ENCODE measurements at regions not wholly inside any gene's neighbourhood (a gene's known extent, or its start where the extent isn't known, plus 50 kb on each side); places are given as distances from the start of the nearest gene placed in this dataset.

GRCh38 chr1:84755216-84755615 is 65.0 kb upstream of the SSX2IP start (continued):
- no peak for TF ChIP-seq USF1 (CRISPR knock-in tag; IDR thresholded peaks at IDR 0.05)
- TF ChIP-seq NFYB (CRISPR knock-in tag; conservative IDR thresholded peaks at IDR 0.05; ENCODE audit: low read depth) = no peak
- TF ChIP-seq ZNF219 (CRISPR knock-in tag; IDR thresholded peaks at IDR 0.05; ENCODE audit: borderline replicate concordance) = no peak
- TF ChIP-seq ZNF532 (CRISPR knock-in tag; IDR thresholded peaks at IDR 0.05; ENCODE audit: borderline replicate concordance) = no peak
- TF ChIP-seq MYBL2 (CRISPR knock-in tag; IDR thresholded peaks at IDR 0.05) = no peak
- no peak for TF ChIP-seq ZMAT4 (CRISPR knock-in tag; IDR thresholded peaks at IDR 0.05)
- TF ChIP-seq ZNF121 (CRISPR knock-in tag; IDR thresholded peaks at IDR 0.05) = no peak
- TF ChIP-seq E2F4 (CRISPR knock-in tag; IDR thresholded peaks at IDR 0.05; ENCODE audit: borderline replicate concordance, low read depth) = no peak
- no peak for TF ChIP-seq TEAD4 (CRISPR knock-in tag; IDR thresholded peaks at IDR 0.05)

GRCh38 chr1:84754386-84754703 is 64.1 kb upstream of the SSX2IP start:
- Mint-ChIP-seq H3K27me3 (ENCODE audit: low read depth) (no peaks in the 10 kb centered on the region), H3K36me3 (no peaks in the 10 kb centered on the region), H3K4me1 (peaks cover 63% of the 10 kb centered on the region), H3K9me3 (no peaks in the 10 kb centered on the region), H3K4me3 (no peak overlapping the region), H3K27ac (no peak overlapping the region)
- ATAC-seq (no peak), DNase-seq (ENCODE audit: low spot score) (no peak)
- CTCF ChIA-PET = interaction anchor here (1.1 to 2.5 kb wide), 9 partner anchors 14 to 312 kb away, joined by 3 to 15 read pairs (median 11); no protein-coding TSS in a partner anchor
- POLR2A ChIA-PET = no interaction called here
- no peak for TF ChIP-seq OVOL2 (CRISPR knock-in tag; IDR thresholded peaks at IDR 0.05; ENCODE audit: borderline replicate concordance)
- no peak for TF ChIP-seq CDX4 (CRISPR knock-in tag; IDR thresholded peaks at IDR 0.05; ENCODE audit: borderline replicate concordance)
- TF ChIP-seq CREM (CRISPR knock-in tag; IDR thresholded peaks at IDR 0.05) = no peak
- no peak for TF ChIP-seq MAX (CRISPR knock-in tag; IDR thresholded peaks at IDR 0.05)
- TF ChIP-seq SP1 (CRISPR knock-in tag; conservative IDR thresholded peaks at IDR 0.05) = no peak
- no peak for TF ChIP-seq HMGXB4 (CRISPR knock-in tag; IDR thresholded peaks at IDR 0.05)
- no peak for TF ChIP-seq CREB1 (CRISPR knock-in tag; IDR thresholded peaks at IDR 0.05)
- no peak for TF ChIP-seq FOXJ3 (CRISPR knock-in tag; IDR thresholded peaks at IDR 0.05; ENCODE audit: borderline replicate concordance)
- TF ChIP-seq RORB (CRISPR knock-in tag; IDR thresholded peaks at IDR 0.05) = no peak
- TF ChIP-seq NFATC4 (CRISPR knock-in tag; IDR thresholded peaks at IDR 0.05) = no peak
- TF ChIP-seq ZBTB21 (CRISPR knock-in tag; IDR thresholded peaks at IDR 0.05; ENCODE audit: borderline replicate concordance) = no peak
- TF ChIP-seq ATF1 (CRISPR knock-in tag; IDR thresholded peaks at IDR 0.05) = no peak
- no peak for TF ChIP-seq STAT6 (CRISPR knock-in tag; conservative IDR thresholded peaks at IDR 0.05; ENCODE audit: low read depth)
- TF ChIP-seq SMAD4 (CRISPR knock-in tag; IDR thresholded peaks at IDR 0.05) = no peak
- TF ChIP-seq PREB (CRISPR knock-in tag; IDR thresholded peaks at IDR 0.05; ENCODE audit: borderline replicate concordance) = no peak

Data from WTC11 (cell line).